Stomach (tissue), 4 donors: ENCODE measurements at regions not wholly inside any gene's neighbourhood (a gene's known extent, or its start where the extent isn't known, plus 50 kb on each side); places are given as distances from the start of the nearest gene placed in this dataset.

ENCODE experiments used
- EP300 ChIP-seq: sonication (generic); formaldehyde crosslinking; IDR thresholded peaks from one replicate; pipeline ENCODE4 v1.6.1; 2017; ENCODE audit warnings: antibody characterized with exemption
- TF ChIP-seq, protein P1 (sequence below), 7 experiments: fragments of 450-650 bp in 4 of 7; fragments of 200-600 bp in 3 of 7; sonication (generic) in 3 of 7; IDR thresholded peaks; one replicate each; pipeline ENCODE4 v1.5.1; 2016 to 2019; ENCODE audit warnings: antibody characterized with exemption in 7 of 7, control low read depth in 2 of 7, mild to moderate bottlenecking in 1 of 7

DNA sequence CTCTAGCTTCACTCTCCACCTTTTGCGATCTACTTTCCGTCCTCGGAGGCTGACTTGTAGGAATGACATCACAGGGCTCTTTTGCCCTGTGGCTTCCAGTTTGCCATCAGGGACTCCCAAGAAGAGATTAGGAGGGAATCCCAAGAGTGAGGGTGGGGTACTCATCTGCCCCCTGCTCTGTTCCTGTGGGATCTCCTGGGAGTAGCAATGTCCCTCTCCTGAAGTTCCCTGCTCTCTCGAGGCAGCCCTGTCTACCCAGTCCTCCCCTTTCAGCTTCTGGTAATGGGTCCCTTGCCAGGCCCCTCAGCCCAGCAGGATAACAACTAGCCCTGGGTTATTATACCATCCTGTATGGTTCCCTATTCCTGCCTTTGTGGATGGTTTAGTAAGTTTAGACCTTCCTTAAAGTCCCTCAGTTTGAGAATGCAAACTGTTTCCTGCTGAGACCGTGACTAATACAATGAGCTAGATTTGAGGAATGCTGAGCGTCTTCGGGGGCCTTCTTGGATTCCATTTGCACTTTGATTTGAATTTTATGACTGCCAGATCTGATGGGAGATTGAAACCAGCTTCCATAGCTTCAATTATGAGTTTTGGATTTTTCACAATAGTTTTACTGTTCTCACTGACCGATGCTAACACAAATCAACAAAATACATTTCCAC, 73.7 kb upstream of the IPO5 start:
- TF ChIP-seq, protein P1, sequence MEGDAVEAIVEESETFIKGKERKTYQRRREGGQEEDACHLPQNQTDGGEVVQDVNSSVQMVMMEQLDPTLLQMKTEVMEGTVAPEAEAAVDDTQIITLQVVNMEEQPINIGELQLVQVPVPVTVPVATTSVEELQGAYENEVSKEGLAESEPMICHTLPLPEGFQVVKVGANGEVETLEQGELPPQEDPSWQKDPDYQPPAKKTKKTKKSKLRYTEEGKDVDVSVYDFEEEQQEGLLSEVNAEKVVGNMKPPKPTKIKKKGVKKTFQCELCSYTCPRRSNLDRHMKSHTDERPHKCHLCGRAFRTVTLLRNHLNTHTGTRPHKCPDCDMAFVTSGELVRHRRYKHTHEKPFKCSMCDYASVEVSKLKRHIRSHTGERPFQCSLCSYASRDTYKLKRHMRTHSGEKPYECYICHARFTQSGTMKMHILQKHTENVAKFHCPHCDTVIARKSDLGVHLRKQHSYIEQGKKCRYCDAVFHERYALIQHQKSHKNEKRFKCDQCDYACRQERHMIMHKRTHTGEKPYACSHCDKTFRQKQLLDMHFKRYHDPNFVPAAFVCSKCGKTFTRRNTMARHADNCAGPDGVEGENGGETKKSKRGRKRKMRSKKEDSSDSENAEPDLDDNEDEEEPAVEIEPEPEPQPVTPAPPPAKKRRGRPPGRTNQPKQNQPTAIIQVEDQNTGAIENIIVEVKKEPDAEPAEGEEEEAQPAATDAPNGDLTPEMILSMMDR (IDR thresholded peaks at IDR 0.05): no peak
- TF ChIP-seq EP300: no peak
